HG03135 (cell line): ENCODE measurements at regions not wholly inside any gene's neighbourhood (a gene's known extent, or its start where the extent isn't known, plus 50 kb on each side); places are given as distances from the start of the nearest gene placed in this dataset.

Source experiments
- ATAC-seq: cut with Tn5 transposase; IDR thresholded peaks from one replicate; pipeline ENCODE4 v1.9.1; 2021; ENCODE audit warnings: mild to moderate bottlenecking, moderate library complexity; ENCODE audit not compliant: unreplicated experiment

GRCh38 chr9:20291201-20291600 is 331.1 kb downstream of the MLLT3 start:
- no peak for ATAC-seq

- ATAC-seq: no peak
Measured at GRCh38 chr9:20290257-20290656, 332.0 kb downstream of the MLLT3 start.

DNA sequence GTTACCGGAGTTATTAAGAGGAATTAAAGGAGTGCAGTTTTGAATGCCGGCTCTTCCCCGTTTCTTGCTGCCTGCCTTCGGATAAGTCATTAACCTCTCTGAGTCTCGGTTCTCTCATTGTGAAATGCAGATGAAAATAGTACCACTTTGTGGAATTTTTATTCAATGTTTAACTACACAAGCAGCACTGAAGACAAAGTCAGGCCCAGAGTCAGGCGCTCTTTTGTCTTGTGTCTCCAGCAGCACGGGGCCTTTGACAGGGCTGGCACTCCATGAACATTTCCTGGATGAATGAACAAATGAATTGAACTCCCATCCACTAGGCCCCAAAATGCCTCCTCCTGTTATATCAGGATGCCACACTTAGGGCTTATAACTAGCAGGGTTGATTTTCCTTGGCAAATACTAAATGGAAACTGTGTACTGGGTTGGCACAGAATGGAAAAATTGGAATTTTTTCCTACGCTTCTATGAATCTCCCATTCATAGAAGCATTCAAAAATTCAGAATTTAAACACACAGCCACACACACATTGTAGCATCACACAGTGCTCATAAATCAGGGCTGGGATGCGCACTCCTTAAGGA is 332.8 kb downstream of the MLLT3 start:
- ATAC-seq: no peak

- ATAC-seq: no peak
Measured at GRCh38 chr9:20286969-20287368, 335.3 kb downstream of the MLLT3 start.

DNA sequence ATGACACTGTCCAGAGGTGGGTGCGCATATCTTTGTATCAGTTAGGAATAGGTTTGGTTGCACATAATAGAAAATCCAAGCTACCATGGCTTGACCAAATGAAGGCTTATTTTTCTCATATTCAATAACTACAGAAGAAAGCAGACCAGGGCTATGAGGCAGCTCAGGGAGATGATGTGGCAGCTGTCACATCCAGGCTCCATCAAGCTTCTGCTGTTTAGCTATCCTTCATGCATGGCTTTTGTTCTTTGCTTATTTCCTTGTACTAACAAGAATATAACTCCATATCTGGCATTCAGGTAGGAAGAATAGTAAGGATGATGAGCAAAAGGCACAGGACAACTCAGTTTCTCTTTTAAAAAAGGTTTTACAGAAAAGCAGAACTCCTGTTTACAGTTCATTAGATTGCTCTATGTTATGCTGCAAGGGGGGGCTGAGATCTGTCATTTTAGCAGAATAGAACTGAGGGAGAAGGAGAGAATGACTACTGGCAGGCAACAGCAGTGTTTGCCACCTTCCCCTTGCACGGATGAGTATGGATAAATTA is 336.1 kb downstream of the MLLT3 start:
- ATAC-seq: no peak

GRCh38 chr9:20284601-20285289 is 337.6 kb downstream of the MLLT3 start:
- ATAC-seq: no peak

DNA sequence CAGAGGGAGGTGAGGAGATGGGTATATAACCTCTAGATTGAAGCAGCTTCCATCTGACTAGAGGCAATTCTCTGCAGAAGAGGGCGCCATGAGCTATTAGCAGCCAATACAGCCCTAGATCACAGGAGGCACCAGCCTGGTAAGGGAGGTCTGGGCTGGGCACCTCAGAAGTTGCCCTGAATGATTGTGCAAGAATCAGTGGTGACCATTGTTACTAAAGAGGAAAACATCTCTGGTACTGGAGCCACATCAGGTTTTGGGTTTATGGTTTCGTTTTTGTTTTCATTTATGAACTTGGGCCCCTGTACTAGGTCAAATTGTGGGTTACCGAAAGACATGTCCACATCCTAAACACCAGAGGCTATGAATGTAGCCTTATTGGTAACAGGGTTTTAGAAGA is 342.0 kb downstream of the MLLT3 start:
- ATAC-seq: no peak

- ATAC-seq: no peak
Measured at GRCh38 chr9:20276762-20277161, 345.5 kb downstream of the MLLT3 start.

- ATAC-seq: no peak
Measured at GRCh38 chr9:20271723-20272122, 350.6 kb downstream of the MLLT3 start.

DNA sequence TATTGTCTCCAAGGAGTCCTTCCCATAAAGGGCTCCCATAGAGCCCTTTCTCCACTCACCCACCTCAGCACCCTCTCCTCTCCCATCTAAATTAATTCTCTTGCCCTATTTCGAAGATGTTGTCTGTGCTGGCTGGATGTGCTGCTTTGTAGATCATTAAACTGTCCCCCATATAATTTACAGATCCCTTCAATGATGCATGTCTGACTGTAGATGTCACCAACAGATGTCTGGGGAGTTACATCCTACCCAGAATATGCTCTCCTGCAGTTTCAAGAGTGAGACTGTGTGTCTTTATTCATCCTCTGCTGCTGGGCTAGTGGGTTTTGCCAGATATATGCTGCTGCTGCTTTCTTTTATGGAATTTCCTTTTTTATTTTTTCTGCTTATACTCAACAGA is 351.2 kb downstream of the MLLT3 start:
- no peak for ATAC-seq

DNA sequence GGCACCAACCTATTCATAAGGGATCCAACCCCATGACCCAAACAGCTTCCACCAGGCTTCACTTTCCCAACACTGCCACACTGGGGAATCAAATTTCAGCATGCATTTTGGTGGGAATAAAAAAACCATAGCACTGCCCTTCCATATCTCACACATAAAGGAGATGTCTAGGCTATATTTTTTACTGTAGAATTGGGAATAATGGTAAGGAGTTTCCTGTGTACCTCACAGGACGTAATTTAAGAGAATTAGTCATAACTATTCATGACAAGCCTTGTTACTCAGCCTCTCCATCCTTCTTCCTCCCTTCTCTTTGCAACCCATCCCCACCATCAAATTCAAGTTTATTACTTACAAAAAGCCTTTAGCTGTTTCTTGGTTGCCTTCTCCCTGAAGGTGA is 352.1 kb downstream of the MLLT3 start:
- ATAC-seq: no peak

- no peak for ATAC-seq
Measured at GRCh38 chr9:20269620-20270019, 352.7 kb downstream of the MLLT3 start.

DNA sequence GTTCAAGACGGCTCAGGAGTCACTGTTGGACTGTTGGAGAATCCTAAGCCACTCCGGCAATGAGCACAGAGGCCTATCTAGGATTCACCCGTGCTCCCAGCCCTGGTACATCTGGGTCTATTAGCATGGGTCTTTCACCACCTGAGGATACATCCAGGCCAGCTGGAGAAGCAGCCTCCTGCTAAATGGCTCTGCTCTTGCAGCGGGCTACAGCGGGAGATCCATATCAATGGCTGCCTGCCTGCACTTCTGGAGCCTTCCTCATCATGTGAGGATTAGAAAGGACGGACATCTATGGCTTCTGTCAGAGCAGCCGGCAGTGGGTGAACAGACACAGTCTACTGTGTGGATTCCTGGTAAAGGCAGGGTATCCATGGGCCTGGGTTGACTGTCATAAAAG is 357.4 kb downstream of the MLLT3 start:
- ATAC-seq: no peak

GRCh38 chr9:20262611-20263010 is 359.7 kb downstream of the MLLT3 start:
- no peak for ATAC-seq

DNA sequence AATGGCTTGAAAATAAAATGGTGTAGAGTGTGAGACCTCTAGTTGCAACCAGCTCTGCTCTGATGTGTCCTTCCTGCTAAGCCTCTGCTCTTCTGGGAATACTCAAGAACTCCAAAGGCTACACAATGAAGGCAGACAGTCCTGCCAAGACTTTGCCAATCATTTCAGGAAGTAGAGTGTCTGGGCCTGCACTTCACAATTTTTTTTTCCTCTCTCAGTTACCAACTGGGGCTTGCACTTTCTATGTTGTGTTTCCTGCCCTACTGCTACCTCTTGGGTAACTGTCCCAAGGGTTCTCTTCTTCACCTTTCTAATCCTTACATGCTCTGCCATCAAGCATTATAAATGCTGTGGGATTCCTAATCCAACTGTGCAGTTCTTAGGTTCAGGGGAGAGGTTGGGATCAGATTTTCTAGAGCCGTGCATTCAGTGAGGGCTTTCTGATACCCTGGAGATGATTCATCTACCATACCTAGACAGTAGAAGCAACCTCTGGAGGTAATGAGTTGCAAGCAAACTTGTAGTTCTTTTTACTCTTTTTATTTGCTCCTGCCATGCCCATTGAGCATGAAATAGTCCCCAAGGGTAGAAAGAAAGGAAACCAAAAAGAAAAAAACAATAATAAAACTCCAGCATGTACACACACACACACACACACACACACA is 365.9 kb downstream of the MLLT3 start:
- ATAC-seq: no peak

GRCh38 chr9:20255052-20255451 is 367.2 kb downstream of the MLLT3 start:
- ATAC-seq: no peak

- ATAC-seq: no peak
Measured at GRCh38 chr9:20253635-20254034, 368.7 kb downstream of the MLLT3 start.

- ATAC-seq: no peak
Measured at GRCh38 chr9:20252778-20253177, 369.5 kb downstream of the MLLT3 start.

GRCh38 chr9:20250791-20251190 is 371.5 kb downstream of the MLLT3 start:
- no peak for ATAC-seq

DNA sequence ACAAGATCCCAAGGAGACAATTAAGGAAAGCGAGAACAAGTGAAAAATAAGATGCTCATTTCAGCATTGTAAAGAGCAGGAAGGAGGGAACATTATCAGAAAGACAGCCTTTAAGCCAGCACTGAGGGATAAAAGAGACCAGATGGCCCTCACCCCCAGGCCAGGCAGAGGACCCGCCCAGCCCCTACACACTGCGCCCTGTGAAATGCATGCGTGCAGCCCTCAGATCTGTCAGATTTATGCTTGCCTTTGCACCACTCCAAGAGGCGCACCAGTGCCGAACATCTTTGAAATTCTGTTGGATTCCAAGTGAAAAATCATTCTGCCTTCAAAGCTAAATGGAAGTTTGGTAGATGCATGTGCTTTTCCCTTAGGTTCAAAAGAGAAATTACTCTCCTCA is 378.0 kb downstream of the MLLT3 start:
- no peak for ATAC-seq

DNA sequence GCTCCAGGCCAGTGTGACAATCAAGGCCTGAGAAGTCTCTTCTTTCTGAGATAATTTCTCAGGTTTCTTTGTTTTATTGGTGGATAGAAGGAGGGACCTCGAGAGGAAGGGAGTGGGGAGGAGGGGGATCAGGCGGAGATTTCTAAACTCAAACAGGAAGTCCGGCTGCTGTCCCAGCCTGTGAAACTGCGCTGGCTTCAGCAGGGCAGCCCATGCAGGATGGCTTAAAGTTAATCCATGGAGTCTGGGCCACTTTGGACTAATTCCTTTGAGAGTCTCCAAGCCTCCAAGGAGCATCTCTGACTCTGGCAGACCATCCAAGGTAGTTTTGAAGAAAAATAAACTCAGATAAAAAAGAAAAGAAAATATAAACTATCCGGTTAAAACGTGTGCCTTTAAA is 378.5 kb downstream of the MLLT3 start:
- ATAC-seq: no peak

GRCh38 chr9:20242510-20243189 is 379.6 kb downstream of the MLLT3 start:
- peak; percentile 91 for ATAC-seq
